HG02870 (cell line): ENCODE measurements at regions not wholly inside any gene's neighbourhood (a gene's known extent, or its start where the extent isn't known, plus 50 kb on each side); places are given as distances from the start of the nearest gene placed in this dataset.
"Not testable (repeated sequence)": the region's sequence is repeated elsewhere in the genome, so short reads cannot be mapped to it uniquely, and the experiment has no call there.

Experiments used
- ATAC-seq: cut with Tn5 transposase; IDR thresholded peaks from one replicate; pipeline ENCODE4 v1.9.1; 2021; ENCODE audit warnings: mild to moderate bottlenecking, moderate library complexity; ENCODE audit not compliant: unreplicated experiment

DNA sequence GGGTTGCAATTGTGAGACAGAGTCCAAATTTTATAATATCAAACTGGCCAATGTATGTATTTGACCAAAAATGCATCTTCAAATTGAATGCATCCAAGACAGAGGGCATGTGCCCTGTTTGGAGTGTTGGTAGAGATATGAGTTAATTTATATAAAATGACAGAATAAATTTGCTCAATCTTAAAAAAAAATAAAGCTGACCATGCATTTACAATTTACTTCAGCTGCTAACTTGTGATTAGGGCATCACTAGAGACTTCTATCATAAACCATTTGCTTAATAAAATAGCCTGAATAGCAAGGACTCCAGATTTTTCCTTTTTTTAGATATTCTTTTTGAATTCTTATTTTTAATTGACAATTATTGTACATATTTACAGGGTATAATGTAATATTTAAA, 1345.8 kb downstream of the CDH11 start:
- ATAC-seq = no peak

GRCh38 chr16:63774302-63774701, 1347.6 kb downstream of the CDH11 start:
- ATAC-seq = no peak

DNA sequence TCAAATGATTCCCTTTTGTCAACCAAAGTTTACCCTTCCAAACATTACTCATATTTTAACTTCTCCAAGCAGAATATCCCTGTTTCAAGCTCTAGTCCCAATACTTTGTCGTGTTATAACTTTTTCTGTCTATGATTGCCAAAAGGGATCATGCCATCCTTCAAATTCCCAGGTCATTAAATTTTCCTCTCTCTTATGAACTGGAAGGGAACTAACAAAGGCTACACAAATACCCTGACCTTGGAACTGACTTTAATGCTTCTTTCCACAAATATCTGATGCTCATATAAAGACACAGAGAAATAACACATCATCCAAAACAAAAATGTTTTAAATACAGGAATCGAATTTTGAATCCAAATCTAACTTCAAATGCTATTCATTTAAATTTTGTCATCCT, 1352.7 kb downstream of the CDH11 start:
- ATAC-seq = no peak

- not testable (repeated sequence) for ATAC-seq
Observed at GRCh38 chr16:63760246-63760645, 1361.6 kb downstream of the CDH11 start.

- ATAC-seq = no peak
Observed at GRCh38 chr16:63752347-63752746, 1369.5 kb downstream of the CDH11 start.

GRCh38 chr16:63749276-63749675, 1372.6 kb downstream of the CDH11 start:
- no peak for ATAC-seq

DNA sequence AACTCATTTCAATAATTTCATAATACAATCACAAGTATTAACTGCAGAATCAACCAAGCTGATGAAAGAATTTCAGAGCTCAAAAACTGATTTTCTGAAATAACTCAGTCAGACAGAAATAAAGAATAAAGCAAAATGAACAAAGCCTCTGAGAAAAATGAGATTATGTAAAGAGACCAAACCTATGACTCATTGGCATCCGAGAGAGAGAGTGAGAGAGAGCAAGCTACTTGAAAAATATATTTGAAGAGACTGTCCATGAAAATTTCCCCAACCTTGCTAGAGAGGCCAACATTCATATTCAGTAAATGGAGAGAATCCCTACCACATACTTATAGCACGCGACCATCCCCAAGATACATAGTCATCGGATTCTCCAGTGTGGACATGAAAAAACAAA, 1376.4 kb downstream of the CDH11 start:
- ATAC-seq = no peak

DNA sequence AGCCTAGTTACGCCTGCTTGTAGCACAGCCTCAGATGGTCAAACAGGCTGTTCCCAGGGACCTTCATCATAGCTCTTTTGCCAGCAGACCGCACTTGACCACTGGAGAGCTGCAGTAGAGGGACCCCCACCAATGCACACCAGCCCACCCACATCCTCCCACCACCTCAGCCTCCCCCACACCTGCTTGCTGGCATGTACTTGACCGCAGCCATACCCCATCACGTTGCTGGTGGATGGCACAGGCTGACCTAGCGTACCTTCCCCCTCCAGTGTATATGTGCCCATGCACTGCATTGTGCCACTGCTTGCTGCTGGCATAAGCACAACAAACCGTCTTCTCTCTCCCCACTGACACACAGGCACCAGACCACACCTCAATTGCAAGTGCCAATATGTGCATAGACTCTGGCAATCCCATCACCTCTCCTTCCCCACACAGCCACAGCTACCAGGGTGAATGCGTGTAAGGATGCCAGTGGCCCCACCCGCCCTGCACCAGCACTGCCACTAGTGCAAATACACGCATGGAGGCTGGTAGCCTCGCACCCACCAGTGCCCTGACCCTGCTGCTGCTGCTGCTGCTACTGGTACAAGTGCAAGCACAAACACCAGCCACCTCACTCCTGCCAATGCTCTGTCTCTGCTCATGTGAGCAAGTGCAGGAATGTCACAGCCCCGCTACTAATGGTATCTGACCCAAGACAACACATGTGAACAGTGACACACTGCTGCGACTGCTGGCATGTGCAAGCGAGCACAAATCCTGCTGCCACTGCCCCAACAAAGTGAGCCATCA, 1377.6 kb downstream of the CDH11 start:
- ATAC-seq = no peak

DNA sequence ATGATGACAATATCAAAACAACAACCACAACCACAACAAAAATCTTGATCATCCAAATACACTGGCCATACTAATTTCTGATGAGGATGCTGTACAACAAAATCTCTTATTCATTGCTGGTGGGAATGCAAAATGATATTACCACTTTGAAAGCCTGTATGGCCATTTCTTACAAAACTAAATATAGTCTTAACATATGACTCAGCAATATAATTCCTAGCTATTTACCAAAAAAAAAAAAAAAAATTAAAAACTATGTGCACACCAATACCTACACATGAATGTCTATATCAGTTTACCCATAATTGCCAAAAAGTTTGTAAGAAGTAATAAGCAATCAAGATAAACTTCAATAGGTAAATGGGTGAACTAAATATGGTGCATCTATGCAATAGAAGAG, 1379.7 kb downstream of the CDH11 start:
- no peak for ATAC-seq

DNA sequence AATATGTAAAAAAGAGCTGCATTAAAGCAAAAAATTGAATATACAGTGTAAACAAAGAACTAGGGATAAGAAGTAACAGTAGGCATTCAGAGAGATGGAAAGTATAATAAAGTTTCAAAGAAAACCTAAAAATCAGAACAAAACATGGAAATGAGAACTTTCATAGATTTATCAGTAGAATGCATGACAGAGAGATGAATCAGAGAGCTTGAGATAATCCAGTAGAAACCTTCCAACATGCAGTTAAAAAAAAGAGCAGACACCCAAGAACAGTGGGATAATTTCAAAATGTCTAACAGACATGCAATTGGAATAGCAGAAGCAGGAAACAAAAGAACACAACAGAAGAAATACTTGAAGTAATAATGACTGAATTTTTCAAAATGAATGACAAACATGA, 1384.2 kb downstream of the CDH11 start:
- ATAC-seq = no peak

DNA sequence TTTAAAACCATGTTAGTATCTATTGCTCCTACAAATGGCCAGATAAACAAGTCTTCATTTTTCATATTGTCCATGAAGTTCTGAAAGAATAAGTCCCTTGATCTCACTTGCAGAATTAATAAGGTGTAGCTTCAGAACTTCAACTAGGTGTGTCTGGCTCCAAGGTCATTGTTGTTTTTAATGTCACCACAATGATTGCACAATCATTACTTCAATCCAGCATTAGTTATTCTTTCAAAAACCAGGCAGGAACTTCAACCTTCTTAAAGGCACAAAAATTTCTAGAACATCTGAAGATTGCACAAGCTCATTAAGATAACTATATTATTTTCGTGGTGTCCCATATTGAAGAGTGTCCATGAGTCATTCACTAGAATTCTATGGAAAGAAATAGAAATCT, 1386.4 kb downstream of the CDH11 start:
- no peak for ATAC-seq

GRCh38 chr16:63720848-63721247, 1401.0 kb downstream of the CDH11 start:
- ATAC-seq = no peak

DNA sequence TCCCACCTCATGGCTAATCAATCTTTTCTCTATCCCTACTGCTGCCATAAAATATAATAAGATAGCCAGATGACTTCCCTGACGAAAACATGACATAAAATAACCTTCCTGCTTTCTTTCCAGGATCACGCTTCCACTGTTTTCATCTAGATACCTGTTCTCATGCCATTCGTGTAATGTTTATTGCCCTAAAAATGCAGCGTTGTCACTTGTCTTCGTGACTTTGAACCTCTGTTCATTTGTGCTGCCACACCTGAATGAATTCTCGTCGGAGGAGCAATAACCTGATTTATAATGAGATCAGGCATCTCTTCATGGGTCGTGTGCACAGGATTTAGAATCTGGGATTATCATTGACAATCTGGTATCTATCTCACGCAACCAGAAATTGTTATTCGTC, 1401.9 kb downstream of the CDH11 start:
- no peak for ATAC-seq

- ATAC-seq = no peak
Observed at GRCh38 chr16:63717806-63718205, 1404.1 kb downstream of the CDH11 start.

GRCh38 chr16:63714876-63715275, 1407.0 kb downstream of the CDH11 start:
- ATAC-seq = no peak

GRCh38 chr16:63712725-63713124, 1409.1 kb downstream of the CDH11 start:
- ATAC-seq = no peak

- ATAC-seq = no peak
Observed at GRCh38 chr16:63703612-63704011, 1418.3 kb downstream of the CDH11 start.

GRCh38 chr16:63702981-63703590, 1418.8 kb downstream of the CDH11 start:
- no peak for ATAC-seq

DNA sequence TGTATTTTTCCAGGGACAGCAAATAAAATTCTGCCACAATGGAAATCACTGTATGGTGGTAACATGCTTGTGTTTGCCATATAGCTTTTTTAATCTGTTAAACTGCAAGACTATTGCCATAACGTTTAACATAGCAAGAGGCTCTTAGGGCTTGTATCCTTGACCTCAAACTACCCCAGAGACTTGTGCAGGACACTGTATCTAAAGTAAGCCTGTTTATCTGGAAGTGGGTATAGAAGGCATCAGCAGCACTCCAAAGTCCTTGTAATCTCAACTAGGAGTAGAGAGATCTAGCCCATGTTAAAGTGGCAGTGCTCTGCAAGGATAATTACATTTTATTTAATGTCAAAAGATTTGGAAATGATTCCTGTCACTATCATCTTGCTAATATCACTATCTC, 1424.1 kb downstream of the CDH11 start:
- no peak for ATAC-seq

GRCh38 chr16:63695347-63695746, 1426.5 kb downstream of the CDH11 start:
- no peak for ATAC-seq

GRCh38 chr16:63690961-63691360, 1430.9 kb downstream of the CDH11 start:
- ATAC-seq = no peak

DNA sequence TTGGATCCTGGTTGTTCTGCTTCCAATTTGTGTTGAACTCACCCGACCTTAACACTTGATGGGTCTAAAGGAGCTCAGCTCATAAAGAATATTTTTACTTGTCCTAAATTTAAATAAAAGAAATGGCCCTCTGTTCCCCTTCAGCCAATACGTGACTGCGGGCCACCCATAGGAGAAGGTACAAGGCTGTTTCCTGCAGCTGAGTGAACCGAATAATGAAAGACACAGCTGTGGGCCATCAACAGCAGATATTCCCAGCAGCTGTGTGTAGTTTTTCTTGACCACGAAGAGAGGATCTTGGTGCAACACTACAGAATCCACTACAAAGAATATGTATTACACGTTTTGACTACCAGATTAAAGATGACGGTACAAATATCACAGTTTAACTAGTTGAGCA, 1431.6 kb downstream of the CDH11 start:
- no peak for ATAC-seq

GRCh38 chr16:63689068-63689467, 1432.8 kb downstream of the CDH11 start:
- no peak for ATAC-seq
